ENCODE measurements at regions not wholly inside any gene's neighbourhood (a gene's known extent, or its start where the extent isn't known, plus 50 kb on each side); places are given as distances from the start of the nearest gene placed in this dataset.
"Not testable (repeated sequence)": the region's sequence is repeated elsewhere in the genome, so short reads cannot be mapped to it uniquely, and the experiment has no call there.

DNA sequence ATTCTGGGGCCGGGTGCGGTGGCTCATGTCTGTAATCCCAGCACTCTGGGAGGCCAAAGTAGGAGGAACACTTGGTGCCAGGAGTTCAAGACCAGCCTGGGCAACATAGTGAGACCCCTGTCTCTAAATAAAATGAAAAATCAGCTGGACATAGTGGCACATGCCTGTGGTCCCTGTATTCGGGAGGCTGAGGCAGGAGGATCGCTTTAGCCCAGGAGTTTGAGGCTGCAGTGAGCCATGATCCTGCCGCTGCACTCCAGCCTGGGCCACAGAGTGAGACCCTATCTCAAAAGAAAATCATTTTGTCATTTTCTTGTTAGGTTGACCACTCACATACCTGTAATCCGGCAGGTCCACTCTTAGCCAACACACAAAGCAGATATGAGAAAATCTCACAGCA lies 63.6 kb upstream of the IQSEC1 start:
- H3K36me3 Mint-ChIP-seq (ENCODE audit: low read depth); H3K9me3 Mint-ChIP-seq; H3K4me1 Mint-ChIP-seq; H3K4me3 Mint-ChIP-seq; ATAC-seq (replicated peaks); H3K27ac Mint-ChIP-seq: not testable (repeated sequence)
- peaks cover 14% of the 10 kb centered on the region for H3K27me3 Mint-ChIP-seq

DNA sequence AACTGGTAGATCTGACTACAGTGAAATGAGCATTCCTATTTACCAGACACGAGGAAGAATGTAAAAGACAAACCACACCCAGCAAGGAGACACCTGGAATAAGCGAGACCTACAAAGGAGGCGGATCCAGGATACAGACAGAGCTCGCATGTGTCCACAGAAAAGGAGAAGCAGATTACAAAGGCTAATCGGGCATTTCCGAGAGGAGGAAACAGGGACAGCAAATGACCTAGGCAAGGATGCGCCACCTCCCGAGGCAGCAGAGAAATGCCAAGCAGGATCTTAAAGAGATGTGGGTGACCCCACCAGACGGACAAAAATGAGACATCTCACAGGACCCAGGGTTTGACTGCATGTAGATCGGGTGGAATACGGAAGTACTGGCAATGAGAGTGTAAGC lies 63.2 kb upstream of the IQSEC1 start:
- peaks cover 14% of the 10 kb centered on the region for H3K27me3 Mint-ChIP-seq
- ATAC-seq (replicated peaks) = no peak
- peaks cover 4% of the 10 kb centered on the region for H3K4me1 Mint-ChIP-seq

DNA sequence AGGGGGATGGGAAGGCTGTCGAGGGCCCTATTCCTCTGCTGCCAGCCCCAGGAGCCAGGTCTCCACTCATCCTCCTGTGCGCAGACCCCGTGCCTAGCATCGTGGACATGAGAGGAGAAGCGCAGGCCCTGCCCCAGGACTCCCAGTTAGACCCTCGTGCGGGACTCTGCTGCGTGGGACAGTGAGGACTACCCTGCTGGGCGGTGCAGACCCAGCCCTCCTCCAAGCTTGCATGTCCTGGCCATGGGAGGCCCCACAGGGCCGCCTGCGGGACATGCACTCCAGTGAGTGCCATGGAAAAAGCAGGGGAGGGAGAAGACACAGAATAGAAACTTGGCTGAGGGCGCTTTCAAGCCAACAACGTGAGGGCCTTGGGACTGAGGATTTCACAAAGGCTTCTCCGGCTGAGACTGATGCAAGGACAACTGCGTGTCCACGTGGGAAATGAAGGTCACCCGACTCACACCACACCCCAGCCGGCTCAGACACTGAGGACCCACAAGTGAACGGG lies 62.6 kb upstream of the IQSEC1 start:
- Mint-ChIP-seq H3K36me3 (ENCODE audit: low read depth) (no peaks in the 10 kb centered on the region), H3K4me1 (peaks cover 4% of the 10 kb centered on the region), H3K4me3 (no peak overlapping the region), H3K27ac (no peak overlapping the region), H3K27me3 (peaks cover 10% of the 10 kb centered on the region), H3K9me3 (no peaks in the 10 kb centered on the region)
- no peak for ATAC-seq (replicated peaks)

More for the DNA sequence above, 63.2 kb upstream of the IQSEC1 start:
- Mint-ChIP-seq H3K27ac (no peak overlapping the region), H3K36me3 (ENCODE audit: low read depth) (no peaks in the 10 kb centered on the region), H3K9me3 (no peaks in the 10 kb centered on the region), H3K4me3 (no peak overlapping the region)

DNA sequence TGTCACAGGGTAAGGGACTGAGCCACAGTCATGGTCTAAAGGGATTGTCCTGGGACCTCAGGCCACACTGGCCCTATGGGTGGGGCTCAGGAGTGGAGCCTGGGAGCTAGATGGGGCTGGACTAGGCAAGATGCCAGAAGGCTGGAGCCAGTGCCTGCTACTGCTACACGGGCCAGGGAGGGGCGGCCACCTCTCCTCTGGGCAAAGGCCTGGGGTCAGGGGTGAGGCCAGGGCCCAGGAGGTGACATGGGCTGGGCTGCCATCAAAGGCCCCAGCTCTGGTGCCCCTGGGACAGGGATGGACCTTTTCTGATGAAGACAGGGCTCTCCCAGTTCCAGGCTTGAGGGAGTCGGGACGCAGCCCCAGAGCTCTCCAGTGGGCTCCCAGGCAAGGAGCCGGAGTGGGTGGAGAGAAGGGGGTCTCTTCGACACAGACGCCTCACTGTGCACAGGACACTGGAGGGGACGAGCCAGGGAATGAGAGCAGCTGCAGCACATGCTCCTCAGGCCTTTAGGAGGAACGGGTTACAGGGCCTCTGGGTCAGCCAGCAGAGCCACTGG lies 62.1 kb upstream of the IQSEC1 start:
- no peaks in the 10 kb centered on the region for H3K36me3 Mint-ChIP-seq (ENCODE audit: low read depth)
- peaks cover 8% of the 10 kb centered on the region for H3K27me3 Mint-ChIP-seq
- no peak overlapping the region for H3K4me3 Mint-ChIP-seq
- ATAC-seq (replicated peaks) = no peak
- H3K9me3 Mint-ChIP-seq = no peaks in the 10 kb centered on the region
- no peak overlapping the region for H3K27ac Mint-ChIP-seq
- peaks cover 4% of the 10 kb centered on the region for H3K4me1 Mint-ChIP-seq

DNA sequence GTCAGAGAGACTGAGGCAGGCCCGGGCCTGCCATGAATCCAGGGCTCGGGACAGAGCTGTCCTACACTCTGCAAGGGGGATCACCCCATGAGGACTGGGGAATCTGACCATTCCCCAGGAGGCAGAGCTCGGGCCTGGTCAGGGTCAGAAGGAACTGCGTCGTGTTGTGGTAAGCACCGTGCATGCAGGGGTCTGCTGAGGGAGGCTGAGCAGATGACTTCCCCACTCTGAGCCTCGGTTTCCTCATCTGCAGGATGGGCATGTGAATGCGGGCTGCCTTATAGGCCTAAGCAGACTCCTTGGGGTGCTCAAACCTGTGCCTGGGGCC lies 61.6 kb upstream of the IQSEC1 start:
- Mint-ChIP-seq H3K36me3 (ENCODE audit: low read depth) (no peaks in the 10 kb centered on the region), H3K9me3 (no peaks in the 10 kb centered on the region), H3K4me1 (peaks cover under 1% of the 10 kb centered on the region), H3K27me3 (peaks cover 4% of the 10 kb centered on the region), H3K4me3 (no peak overlapping the region), H3K27ac (peak overlapping the region; percentile 65)
- no peak for ATAC-seq (replicated peaks)

DNA sequence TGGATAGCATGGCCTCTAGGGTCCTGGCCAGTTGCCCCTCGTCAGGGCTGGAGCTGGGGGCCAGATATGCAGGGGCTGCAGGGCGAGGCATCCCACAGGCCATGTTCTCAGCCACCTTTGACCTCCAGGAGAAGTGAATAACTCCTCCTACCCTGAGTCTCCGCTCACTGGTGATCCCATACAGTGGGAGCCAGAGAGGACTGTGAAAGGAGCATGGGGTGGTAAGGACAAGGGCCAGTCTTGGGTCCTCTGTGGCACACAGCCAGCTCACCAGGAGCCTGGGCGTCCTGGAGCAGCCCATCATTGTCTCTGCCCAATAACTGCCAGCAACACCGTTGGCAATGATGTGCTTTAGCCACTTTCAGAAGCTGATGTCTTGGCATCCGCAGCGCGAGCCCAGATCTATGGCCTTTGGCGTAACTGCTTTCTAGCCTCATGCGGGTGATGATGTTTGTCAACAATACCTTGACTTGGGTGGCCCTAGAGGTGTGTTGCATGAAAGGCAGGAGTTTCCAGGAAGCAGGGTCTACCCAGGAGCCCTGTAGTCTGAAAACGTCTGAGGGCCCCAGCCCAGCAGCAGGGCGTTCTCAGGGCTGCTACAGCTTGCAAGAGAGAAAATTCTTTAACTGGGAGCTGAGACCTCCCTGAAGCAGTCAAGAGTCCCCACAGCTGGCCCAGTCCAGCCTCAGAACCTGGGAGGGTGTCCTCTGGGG lies 61.1 kb upstream of the IQSEC1 start:
- no peak overlapping the region for H3K4me3 Mint-ChIP-seq
- ATAC-seq (replicated peaks) = no peak
- no peaks in the 10 kb centered on the region for H3K9me3 Mint-ChIP-seq
- H3K27me3 Mint-ChIP-seq = peaks cover 4% of the 10 kb centered on the region
- no peaks in the 10 kb centered on the region for H3K4me1 Mint-ChIP-seq
- peak overlapping the region; percentile 65 for H3K27ac Mint-ChIP-seq
- no peaks in the 10 kb centered on the region for H3K36me3 Mint-ChIP-seq (ENCODE audit: low read depth)

DNA sequence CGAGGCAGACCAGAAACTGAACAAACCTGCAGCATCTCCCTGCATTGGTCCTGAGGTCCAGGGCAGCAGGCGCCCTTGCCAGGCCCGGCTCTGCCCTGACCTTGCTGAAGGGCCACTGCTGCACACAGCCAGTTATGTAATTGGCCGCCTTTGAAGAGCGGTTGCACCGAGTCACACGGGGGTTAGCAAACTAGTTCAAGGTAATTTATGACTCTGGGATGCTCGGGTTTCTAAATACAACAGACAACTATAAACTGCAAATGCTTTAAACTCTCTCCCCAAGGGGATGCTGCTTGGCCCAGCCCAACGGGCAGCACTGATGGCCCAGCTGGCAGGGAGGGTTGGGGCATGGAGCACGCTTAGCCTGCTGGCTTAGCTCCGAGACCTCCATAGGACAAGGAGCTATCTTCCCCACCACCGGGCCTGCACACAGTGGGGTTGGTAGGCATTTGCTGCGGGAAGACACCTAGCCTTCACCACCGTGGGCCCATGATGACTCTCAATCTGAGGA lies 60.3 kb upstream of the IQSEC1 start:
- H3K27me3 Mint-ChIP-seq = peaks cover 4% of the 10 kb centered on the region
- no peak overlapping the region for H3K27ac Mint-ChIP-seq

DNA sequence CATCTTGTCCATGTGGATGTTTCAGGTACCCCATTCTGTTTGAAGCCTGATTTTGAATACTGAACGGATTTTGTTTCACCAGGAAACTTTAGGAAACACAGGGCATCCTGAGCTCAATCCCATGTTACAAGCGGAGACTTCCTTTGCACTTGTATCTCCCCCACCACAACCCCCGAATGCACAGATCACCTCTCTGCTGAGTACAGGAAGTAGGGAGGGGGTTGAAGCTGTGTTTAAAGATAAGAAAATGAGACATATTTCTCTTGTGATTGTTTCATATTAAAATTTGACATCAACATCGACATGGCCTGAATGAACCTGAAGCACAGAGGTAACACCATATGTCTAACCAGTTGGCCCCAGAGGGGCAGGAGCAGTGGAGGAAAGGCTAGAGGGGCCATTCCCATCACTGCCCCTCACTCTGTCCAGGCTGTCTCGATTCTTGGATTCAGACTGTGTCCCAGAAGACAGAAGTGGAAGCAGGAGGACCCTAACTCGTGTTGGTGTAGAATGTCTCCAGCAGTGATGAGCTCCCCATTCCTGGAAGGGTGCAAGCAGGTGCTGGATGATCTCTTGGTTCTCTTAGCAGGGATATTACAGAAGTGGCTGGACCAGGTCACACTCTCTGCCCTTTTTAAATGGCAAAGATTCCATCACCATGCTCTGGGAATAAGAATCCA lies 59.6 kb upstream of the IQSEC1 start:
- H3K4me1 Mint-ChIP-seq = no peaks in the 10 kb centered on the region
- no peak overlapping the region for H3K27ac Mint-ChIP-seq
- H3K9me3 Mint-ChIP-seq = no peaks in the 10 kb centered on the region
- H3K27me3 Mint-ChIP-seq = peaks cover 4% of the 10 kb centered on the region
- no peak overlapping the region for H3K4me3 Mint-ChIP-seq
- no peaks in the 10 kb centered on the region for H3K36me3 Mint-ChIP-seq (ENCODE audit: low read depth)
- ATAC-seq (replicated peaks) = no peak

More for the DNA sequence above, 60.3 kb upstream of the IQSEC1 start:
- Mint-ChIP-seq H3K36me3 (ENCODE audit: low read depth) (no peaks in the 10 kb centered on the region), H3K9me3 (no peaks in the 10 kb centered on the region), H3K4me1 (no peaks in the 10 kb centered on the region), H3K4me3 (no peak overlapping the region)
- no peak for ATAC-seq (replicated peaks)

DNA sequence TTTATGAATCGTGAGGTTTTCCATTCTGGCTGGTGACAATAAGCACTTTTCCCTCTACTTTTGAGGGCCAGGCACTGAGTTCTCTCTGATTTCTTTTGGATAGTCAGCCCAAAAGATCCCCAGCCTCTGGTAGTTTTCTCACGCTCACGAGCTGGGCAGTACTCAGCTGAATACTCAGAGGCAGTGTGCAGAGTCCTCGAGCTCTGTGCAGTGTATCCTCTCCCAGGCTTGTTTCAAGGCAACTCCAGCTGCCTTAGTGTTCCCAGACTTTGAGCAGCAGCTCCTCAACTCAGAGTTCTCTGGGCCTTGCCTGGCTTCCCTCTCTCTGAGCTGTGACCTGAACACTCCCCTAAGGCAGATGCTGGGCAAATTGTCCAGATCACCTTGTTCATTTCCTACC lies 59.1 kb upstream of the IQSEC1 start:
- peaks cover 4% of the 10 kb centered on the region for H3K27me3 Mint-ChIP-seq
- no peaks in the 10 kb centered on the region for H3K36me3 Mint-ChIP-seq (ENCODE audit: low read depth)
- no peak overlapping the region for H3K4me3 Mint-ChIP-seq
- no peak for ATAC-seq (replicated peaks)
- H3K4me1 Mint-ChIP-seq = no peaks in the 10 kb centered on the region
- no peaks in the 10 kb centered on the region for H3K9me3 Mint-ChIP-seq
- H3K27ac Mint-ChIP-seq = no peak overlapping the region

DNA sequence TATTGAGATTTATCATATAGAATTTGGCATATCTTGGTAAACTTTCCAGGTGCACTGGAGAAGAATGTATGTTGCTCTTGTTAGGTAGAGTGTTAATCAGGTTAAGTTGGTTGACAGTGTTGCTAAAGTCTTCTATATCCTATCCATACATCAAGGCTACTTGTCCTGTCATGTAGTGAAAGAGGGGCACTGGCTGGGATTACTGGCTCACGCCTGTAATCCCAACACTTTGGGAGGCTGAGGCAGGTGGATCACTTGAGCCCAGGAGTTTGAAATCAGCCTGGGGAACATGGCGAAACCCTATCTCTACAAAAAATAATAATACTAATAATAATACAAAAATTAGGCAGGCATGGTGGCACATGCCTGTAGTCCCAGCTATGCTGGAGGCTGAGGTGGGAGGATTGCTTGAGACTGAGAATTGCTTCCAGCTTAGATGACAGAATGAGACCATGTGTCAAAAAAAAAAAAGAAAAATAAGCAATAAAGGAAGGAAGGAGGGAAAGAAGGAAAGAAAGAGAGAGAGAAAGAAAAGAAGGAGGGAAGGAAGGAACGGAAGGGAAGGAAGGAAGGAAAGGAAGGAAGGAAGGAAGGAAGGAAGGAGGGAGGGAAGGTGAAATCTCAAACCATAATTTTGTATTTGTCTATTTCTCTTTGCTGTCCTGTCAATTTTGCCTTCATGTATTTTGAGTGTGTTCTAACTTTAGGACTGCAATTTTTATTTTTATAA lies 57.4 kb upstream of the IQSEC1 start:
- no peaks in the 10 kb centered on the region for H3K4me1 Mint-ChIP-seq
- ATAC-seq (replicated peaks) = no peak
- no peak overlapping the region for H3K27ac Mint-ChIP-seq
- no peak overlapping the region for H3K4me3 Mint-ChIP-seq
- no peaks in the 10 kb centered on the region for H3K27me3 Mint-ChIP-seq
- H3K9me3 Mint-ChIP-seq = no peaks in the 10 kb centered on the region
- H3K36me3 Mint-ChIP-seq (ENCODE audit: low read depth) = no peaks in the 10 kb centered on the region

DNA sequence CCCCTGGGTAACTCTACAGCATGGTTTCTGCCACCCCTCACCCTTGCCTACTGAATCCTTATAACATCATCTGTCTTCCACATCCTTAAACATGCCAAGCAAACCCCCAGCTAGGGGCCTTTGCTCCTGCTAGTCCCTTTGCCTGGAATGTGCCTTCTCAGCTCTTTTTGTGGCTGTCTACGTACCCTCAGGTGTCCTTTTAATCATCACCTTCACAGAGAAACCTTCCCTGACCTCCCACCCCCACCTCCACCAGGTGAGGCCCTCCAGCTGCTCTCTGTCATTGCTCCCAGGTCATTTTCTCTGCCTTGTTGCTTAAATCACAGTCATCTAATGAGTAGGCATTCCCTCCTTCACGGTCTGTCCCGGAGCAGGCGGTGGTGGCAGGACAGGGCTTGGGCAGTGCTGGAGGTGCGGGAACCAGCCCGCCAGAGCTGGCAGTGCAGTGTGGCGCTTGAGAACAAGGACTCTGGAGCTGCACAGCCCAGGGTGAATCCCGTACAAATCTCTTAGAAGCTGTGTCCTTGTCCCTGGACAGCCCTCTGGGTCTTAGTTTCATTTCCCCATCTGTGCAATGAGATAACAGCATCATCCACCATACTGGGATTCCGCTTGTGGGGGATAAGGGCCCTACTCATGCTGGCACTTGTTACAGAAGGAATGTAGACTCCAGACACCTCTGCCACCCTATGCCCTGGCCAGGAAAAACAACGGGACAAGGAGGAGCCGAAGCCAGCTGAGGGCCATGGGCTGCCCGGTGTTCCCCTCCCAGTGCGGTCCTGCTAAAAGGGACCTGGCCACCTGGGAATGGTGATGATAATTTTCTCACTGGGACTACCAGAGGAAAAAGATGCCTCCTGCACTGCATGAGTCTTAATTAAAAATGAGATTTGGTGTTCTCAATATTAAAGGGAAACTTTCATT lies 52.1 kb upstream of the IQSEC1 start:
- no peak overlapping the region for H3K27ac Mint-ChIP-seq
- H3K4me1 Mint-ChIP-seq = no peaks in the 10 kb centered on the region
- no peak for ATAC-seq (replicated peaks)
- H3K4me3 Mint-ChIP-seq = no peak overlapping the region
- no peaks in the 10 kb centered on the region for H3K27me3 Mint-ChIP-seq
- no peaks in the 10 kb centered on the region for H3K9me3 Mint-ChIP-seq
- H3K36me3 Mint-ChIP-seq (ENCODE audit: low read depth) = no peaks in the 10 kb centered on the region

DNA sequence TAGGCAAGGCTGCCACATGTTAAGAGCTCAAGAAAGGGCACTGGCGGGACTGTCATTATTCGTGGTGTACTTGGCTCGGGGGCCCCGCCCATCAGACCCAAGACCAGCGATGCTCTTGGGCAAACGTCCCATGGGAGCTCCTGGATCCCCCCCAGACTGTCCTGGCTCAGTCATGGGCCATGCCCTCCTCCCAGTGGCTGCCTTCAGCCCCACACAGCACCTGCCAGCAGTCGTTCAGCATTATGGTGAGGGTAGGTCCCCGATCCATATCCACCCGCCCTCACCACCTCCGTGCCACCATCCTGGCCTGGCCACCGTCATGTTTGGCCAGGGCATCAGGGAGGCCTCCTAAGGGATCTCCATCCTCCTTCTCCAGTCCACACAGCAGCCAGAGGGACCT lies 51.4 kb upstream of the IQSEC1 start:
- Mint-ChIP-seq H3K36me3 (ENCODE audit: low read depth) (no peaks in the 10 kb centered on the region), H3K4me3 (no peak overlapping the region)
- ATAC-seq (replicated peaks) = no peak

DNA sequence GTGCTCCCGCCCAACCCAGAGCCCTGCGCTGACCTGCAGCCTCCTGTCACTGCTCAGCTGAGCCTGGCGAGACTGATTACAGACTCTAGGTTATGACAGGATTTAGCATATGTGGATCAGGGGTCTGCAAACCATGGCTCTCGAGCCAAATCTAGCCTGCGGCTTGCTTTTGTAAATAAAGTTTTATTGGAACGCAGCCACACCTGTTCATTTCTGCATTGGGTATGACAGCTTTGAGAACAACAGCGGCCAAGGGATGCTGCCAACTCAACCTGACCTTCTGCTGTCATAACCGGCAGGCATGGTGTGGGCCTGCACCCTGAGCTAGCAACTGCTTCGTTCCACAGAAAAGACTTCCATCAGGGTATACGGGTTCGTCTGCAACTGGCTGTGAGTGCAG lies 50.5 kb upstream of the IQSEC1 start:
- ATAC-seq (replicated peaks) = no peak
- H3K36me3 Mint-ChIP-seq (ENCODE audit: low read depth) = no peaks in the 10 kb centered on the region
- H3K27ac Mint-ChIP-seq = no peak overlapping the region
- no peak overlapping the region for H3K4me3 Mint-ChIP-seq
- H3K9me3 Mint-ChIP-seq = no peaks in the 10 kb centered on the region
- H3K27me3 Mint-ChIP-seq = no peaks in the 10 kb centered on the region
- H3K4me1 Mint-ChIP-seq = no peaks in the 10 kb centered on the region

More for the DNA sequence above, 51.4 kb upstream of the IQSEC1 start:
- no peaks in the 10 kb centered on the region for H3K27me3 Mint-ChIP-seq
- H3K27ac Mint-ChIP-seq = no peak overlapping the region
- no peaks in the 10 kb centered on the region for H3K9me3 Mint-ChIP-seq
- no peaks in the 10 kb centered on the region for H3K4me1 Mint-ChIP-seq

Measured in activated T-helper 17 cell treated with anti-CD3 and anti-CD28 coated beads, Interleukin-2, amount 50 U/mL, for 72 hours (primary cell).